NCI-H2227 (cell line): ENCODE measurements at regions not wholly inside any gene's neighbourhood (a gene's known extent, or its start where the extent isn't known, plus 50 kb on each side); places are given as distances from the start of the nearest gene placed in this dataset.
A peak's percentile ranks its signal among the peaks of the same experiment; 100 is the strongest.
"Not testable (repeated sequence)": the region's sequence is repeated elsewhere in the genome, so short reads cannot be mapped to it uniquely, and the experiment has no call there.

Experiments used
- DNase-seq: peaks from one replicate; lab custom pipeline; 2025; ENCODE audit not compliant: unreplicated experiment; lab: John Stamatoyannopoulos, UW

- DNase-seq = no peak
Observed at GRCh38 chr20:47406849-47407682, 50.6 kb upstream of the ZMYND8 start.

- DNase-seq = no peak
Observed at GRCh38 chr20:47411161-47411560, 54.7 kb upstream of the ZMYND8 start.

GRCh38 chr20:47412083-47412482 lies 55.6 kb upstream of the ZMYND8 start:
- DNase-seq = no peak

GRCh38 chr20:47413189-47413588 lies 56.7 kb upstream of the ZMYND8 start:
- no peak for DNase-seq

- no peak for DNase-seq
Observed at GRCh38 chr20:47417245-47418068, 61.0 kb upstream of the ZMYND8 start.

- peak; percentile 12 for DNase-seq
Observed at GRCh38 chr20:47418069-47418757, 61.7 kb upstream of the ZMYND8 start.

- DNase-seq = no peak
Observed at GRCh38 chr20:47419953-47420514, 63.5 kb upstream of the ZMYND8 start.

GRCh38 chr20:47421076-47421475 lies 64.6 kb upstream of the ZMYND8 start:
- DNase-seq = no peak

GRCh38 chr20:47423586-47423985 lies 67.1 kb upstream of the ZMYND8 start:
- no peak for DNase-seq

GRCh38 chr20:47427067-47427466 lies 70.6 kb upstream of the ZMYND8 start:
- DNase-seq = no peak

GRCh38 chr20:47427746-47428145 lies 71.2 kb upstream of the ZMYND8 start:
- DNase-seq = no peak

GRCh38 chr20:47428164-47428563 lies 71.7 kb upstream of the ZMYND8 start:
- DNase-seq = no peak

GRCh38 chr20:47428851-47429336 lies 72.4 kb upstream of the ZMYND8 start:
- DNase-seq = no peak

- DNase-seq = no peak
Observed at GRCh38 chr20:47429409-47429808, 72.3 kb upstream of the NCOA3 start.

- DNase-seq = no peak
Observed at GRCh38 chr20:47430862-47431588, 70.7 kb upstream of the NCOA3 start.

- no peak for DNase-seq
Observed at GRCh38 chr20:47432834-47433210, 68.9 kb upstream of the NCOA3 start.

GRCh38 chr20:47434128-47434779 lies 67.4 kb upstream of the NCOA3 start:
- DNase-seq = not testable (repeated sequence)

GRCh38 chr20:47438464-47439381 lies 63.0 kb upstream of the NCOA3 start:
- DNase-seq = no peak
